Epithelial cell of esophagus (primary cell): ENCODE measurements at regions not wholly inside any gene's neighbourhood (a gene's known extent, or its start where the extent isn't known, plus 50 kb on each side); places are given as distances from the start of the nearest gene placed in this dataset.

Source experiments
- DNase-seq: peaks from one replicate; pipeline ENCODE4 v3.0.0; 2010; ENCODE audit warnings: low read depth
- H3K4me3 ChIP-seq: 2 replicates; pipeline ENCODE4 v1.5.1; 2011; ENCODE audit warnings: mild to moderate bottlenecking, low read length, control low read depth
- CTCF ChIP-seq: IDR thresholded peaks from 2 replicates; pipeline ENCODE4 v1.5.1; 2011; ENCODE audit warnings: low read depth, mild to moderate bottlenecking, low read length, control low read depth, inconsistent platforms; ENCODE audit not compliant: insufficient read depth; ENCODE audit errors: missing control alignments

GRCh38 chr7:68943786-68944185 is 654.5 kb upstream of the AUTS2 start:
- no peak overlapping the region for H3K4me3 ChIP-seq
- TF ChIP-seq CTCF: no peak
- no peak for DNase-seq

- no peak overlapping the region for H3K4me3 ChIP-seq
- TF ChIP-seq CTCF: no peak
- DNase-seq: no peak
Measured at GRCh38 chr7:68955656-68956055, 642.6 kb upstream of the AUTS2 start.

DNA sequence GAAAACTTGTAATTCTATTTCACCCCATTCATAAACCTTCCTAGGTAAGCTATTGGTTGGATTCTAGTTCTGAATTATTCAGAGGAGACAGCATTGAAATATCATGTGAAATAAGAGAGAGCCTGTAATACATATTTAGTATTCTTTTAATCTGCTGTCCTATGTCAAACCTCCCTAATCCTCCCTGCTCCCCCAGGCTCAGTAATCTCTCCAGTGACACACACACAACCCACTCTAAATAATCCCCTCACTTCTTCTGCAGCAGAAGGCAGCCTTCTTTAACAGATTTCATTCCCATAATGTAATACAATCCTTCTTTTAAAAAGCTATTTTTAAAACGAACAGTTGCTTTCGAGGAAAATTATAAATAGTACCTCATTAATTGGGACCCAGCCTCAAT is 639.7 kb upstream of the AUTS2 start:
- H3K4me3 ChIP-seq: no peak overlapping the region
- TF ChIP-seq CTCF: no peak
- DNase-seq: no peak

DNA sequence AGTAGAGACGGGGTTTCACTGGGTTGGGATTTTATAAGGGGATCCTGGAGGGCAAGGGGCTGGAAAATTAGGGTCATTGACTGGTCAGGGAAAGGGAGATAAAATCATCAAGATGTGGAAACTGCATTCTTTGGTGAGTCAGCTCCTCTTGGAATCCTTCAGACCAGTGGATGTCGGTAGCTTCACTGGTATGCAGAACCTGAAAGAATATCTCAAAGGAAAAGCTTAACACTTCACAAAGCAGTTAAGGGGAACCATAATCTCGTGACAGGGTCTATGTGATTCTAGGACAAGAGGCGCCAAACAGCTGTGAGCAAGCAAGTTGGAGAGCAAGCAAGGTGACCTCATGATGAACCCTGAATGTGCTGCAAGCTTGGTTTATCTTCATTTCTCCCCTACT is 634.7 kb upstream of the AUTS2 start:
- H3K4me3 ChIP-seq: no peak overlapping the region
- DNase-seq: no peak
- no peak for TF ChIP-seq CTCF

DNA sequence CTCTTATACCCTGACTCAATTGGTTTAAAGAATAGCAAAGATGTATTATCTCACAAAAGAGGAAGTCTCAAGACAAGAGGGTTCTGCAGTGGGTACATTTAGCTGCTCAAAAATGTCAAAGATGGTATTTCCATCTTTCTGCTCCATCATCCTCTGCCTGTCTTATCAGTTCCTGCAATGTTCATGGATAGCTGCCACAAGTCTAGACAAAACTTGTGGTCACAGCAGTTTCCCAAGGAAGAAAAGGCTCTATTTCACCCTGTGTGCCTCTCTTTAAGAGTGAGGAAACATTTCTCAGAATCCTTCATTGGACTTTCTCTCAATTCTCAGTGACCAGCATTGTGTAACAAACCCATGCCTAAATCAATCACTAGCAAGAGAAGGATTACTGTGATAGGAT is 634.2 kb upstream of the AUTS2 start:
- no peak for TF ChIP-seq CTCF
- no peak overlapping the region for H3K4me3 ChIP-seq
- no peak for DNase-seq

- no peak for TF ChIP-seq CTCF
- no peak for DNase-seq
- H3K4me3 ChIP-seq: no peak overlapping the region
Measured at GRCh38 chr7:68965351-68965750, 632.9 kb upstream of the AUTS2 start.

DNA sequence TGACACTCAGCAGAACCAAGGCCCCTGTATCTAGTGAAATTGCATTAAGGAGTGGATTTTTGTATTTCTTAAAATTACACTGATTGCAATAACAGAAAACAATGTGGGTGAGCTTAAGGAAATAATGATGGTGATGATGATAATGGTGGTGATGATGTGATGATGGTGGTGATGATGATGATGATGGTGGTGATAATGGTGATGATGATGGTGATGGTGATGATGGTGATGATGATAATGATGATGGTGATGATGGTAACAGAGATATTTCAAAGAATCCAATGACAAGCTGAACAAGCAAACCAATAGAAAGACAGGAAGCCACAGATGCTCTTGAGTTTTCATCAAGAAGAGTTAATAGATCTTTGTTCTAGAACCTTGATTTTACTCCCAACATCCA is 630.7 kb upstream of the AUTS2 start:
- no peak for DNase-seq
- no peak overlapping the region for H3K4me3 ChIP-seq
- no peak for TF ChIP-seq CTCF
